Calu3 (cell line): ENCODE measurements at regions not wholly inside any gene's neighbourhood (a gene's known extent, or its start where the extent isn't known, plus 50 kb on each side); places are given as distances from the start of the nearest gene placed in this dataset.

Source experiments
- BruUV-seq: library from RNA; stranded (reverse); fragments of 400-500 nt; replicated peaks from 2 replicates; lab custom pipeline; 2021; lab: Mats Ljungman, UMichigan
- CTCF ChIA-PET: fragments of 300-600 bp; sonication (Branson Sonifier 250); formaldehyde crosslinking; loops from one replicate; lab custom pipeline; 2022; ENCODE audit warnings: antibody characterized with exemption; lab: Charles Lee
- DNase-seq: peaks from one replicate; pipeline ENCODE4 v3.0.0; 2022
- H3K27ac Mint-ChIP-seq: one replicate; pipeline ENCODE4 v1.8.0; 2022; ENCODE audit warnings: mixed read lengths; ENCODE audit not compliant: unreplicated experiment
- H3K27me3 Mint-ChIP-seq: one replicate; pipeline ENCODE4 v1.8.0; 2022; ENCODE audit warnings: mixed read lengths; ENCODE audit not compliant: unreplicated experiment
- H3K36me3 Mint-ChIP-seq: one replicate; pipeline ENCODE4 v1.8.0; 2022; ENCODE audit warnings: mild to moderate bottlenecking, moderate library complexity, mixed read lengths; ENCODE audit not compliant: insufficient read depth, unreplicated experiment
- H3K4me1 Mint-ChIP-seq: one replicate; pipeline ENCODE4 v1.8.0; 2022; ENCODE audit warnings: mild to moderate bottlenecking, low read depth, mixed read lengths; ENCODE audit not compliant: unreplicated experiment
- H3K4me3 Mint-ChIP-seq: one replicate; pipeline ENCODE4 v1.8.0; 2022; ENCODE audit warnings: mild to moderate bottlenecking, low read depth, moderate library complexity, mixed read lengths; ENCODE audit not compliant: unreplicated experiment
- H3K9me3 Mint-ChIP-seq: one replicate; pipeline ENCODE4 v1.8.0; 2022; ENCODE audit warnings: low read depth, mixed read lengths; ENCODE audit not compliant: unreplicated experiment
- CTCF ChIP-seq: fragments of 200-600 bp; IDR thresholded peaks from one replicate; pipeline ENCODE4 v1.8.0; 2022; ENCODE audit warnings: antibody characterized with exemption; ENCODE audit not compliant: unreplicated experiment
- intact Hi-C: fragments of 100-400 bp; cut with micrococcal nuclease; formaldehyde crosslinking; loops from one replicate; pipeline ENCODE4 v1.10.0; 2022; ENCODE audit not compliant: unreplicated experiment

DNA sequence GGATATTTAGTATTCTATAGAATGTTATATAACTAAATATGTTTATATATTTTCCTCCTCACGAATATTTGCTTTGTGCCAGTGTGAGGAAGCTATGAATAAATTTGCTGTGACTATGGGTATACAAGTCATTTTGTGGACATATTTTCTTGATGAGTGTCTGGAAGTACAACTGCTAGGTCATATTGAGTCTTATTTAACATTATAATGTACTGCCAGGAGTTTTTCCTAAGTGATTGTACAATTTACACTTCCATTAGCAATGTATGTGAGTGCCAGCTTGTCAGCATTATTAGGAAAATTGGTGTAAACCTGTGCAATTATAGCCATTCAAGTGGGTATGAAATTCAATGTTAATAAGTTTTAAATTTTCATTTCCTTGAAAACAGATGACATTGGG is 1328.9 kb upstream of the TMEFF2 start:
- no peaks in the 10 kb centered on the region for H3K36me3 Mint-ChIP-seq
- H3K27ac Mint-ChIP-seq: no peak overlapping the region
- H3K4me1 Mint-ChIP-seq: peaks cover 21% of the 10 kb centered on the region
- H3K4me3 Mint-ChIP-seq: no peak overlapping the region
- CTCF ChIA-PET: interaction anchor here (0.6 kb wide), 1 partner anchor 1897 kb away, joined by 3 read pairs; no protein-coding TSS in a partner anchor
- intact Hi-C loops: loop anchor here (5.0 kb wide), 1 partner anchor 54 kb away; no protein-coding TSS in a partner anchor
- no peak for TF ChIP-seq CTCF
- peaks cover 2% of the 10 kb centered on the region for H3K9me3 Mint-ChIP-seq
- DNase-seq: no peak
- H3K27me3 Mint-ChIP-seq: no peaks in the 10 kb centered on the region
- BruUV-seq: no TSS peak

GRCh38 chr2:193521523-193521922 is 1326.8 kb upstream of the TMEFF2 start:
- no peak overlapping the region for H3K4me3 Mint-ChIP-seq
- intact Hi-C loops: loop anchor here (5.0 kb wide), 1 partner anchor 56 kb away; no protein-coding TSS in a partner anchor
- H3K36me3 Mint-ChIP-seq: no peaks in the 10 kb centered on the region
- peak overlapping the region; percentile 53 for H3K27ac Mint-ChIP-seq
- H3K9me3 Mint-ChIP-seq: no peaks in the 10 kb centered on the region
- CTCF ChIA-PET: no interaction called here
- no peaks in the 10 kb centered on the region for H3K27me3 Mint-ChIP-seq
- DNase-seq: no peak
- peaks cover 38% of the 10 kb centered on the region for H3K4me1 Mint-ChIP-seq
- no peak for TF ChIP-seq CTCF
- BruUV-seq: no TSS peak

GRCh38 chr2:193520709-193521458 is 1326.2 kb upstream of the TMEFF2 start:
- H3K27ac Mint-ChIP-seq: peak overlapping the region; percentile 53
- CTCF ChIA-PET: no interaction called here

More at GRCh38 chr2:193520709-193521458, 1326.2 kb upstream of the TMEFF2 start:
- Mint-ChIP-seq H3K27me3 (no peaks in the 10 kb centered on the region), H3K4me1 (peaks cover 38% of the 10 kb centered on the region), H3K36me3 (no peaks in the 10 kb centered on the region), H3K9me3 (no peaks in the 10 kb centered on the region), H3K4me3 (no peak overlapping the region)
- BruUV-seq: no TSS peak
- intact Hi-C loops: loop anchor here (5.0 kb wide), 1 partner anchor 56 kb away; no protein-coding TSS in a partner anchor
- no peak for TF ChIP-seq CTCF
- no peak for DNase-seq
